Muscle layer of duodenum (tissue), 2 donors: ENCODE measurements at regions not wholly inside any gene's neighbourhood (a gene's known extent, or its start where the extent isn't known, plus 50 kb on each side); places are given as distances from the start of the nearest gene placed in this dataset.

Source experiments
- H3K27ac ChIP-seq: one replicate; pipeline ENCODE4 v1.7.0; 2013; ENCODE audit warnings: mild to moderate bottlenecking, low read length
- H3K27me3 ChIP-seq: one replicate; pipeline ENCODE4 v1.7.0; 2013; ENCODE audit warnings: low read depth, mild to moderate bottlenecking, control low read depth, low read length
- H3K36me3 ChIP-seq, 2 donors: one replicate each; pipeline ENCODE4 v1.7.0; 2013; ENCODE audit warnings: low read length in 2 of 2, control low read depth in 1 of 2, mild to moderate bottlenecking in 1 of 2; ENCODE audit not compliant: insufficient read depth in 2 of 2, control insufficient read depth in 1 of 2
- H3K4me1 ChIP-seq, 2 donors: one replicate each; pipeline ENCODE4 v1.7.0; 2013; ENCODE audit warnings: low read length in 2 of 2, mild to moderate bottlenecking in 2 of 2, control low read depth in 1 of 2, moderate library complexity in 1 of 2; ENCODE audit not compliant: insufficient read depth in 2 of 2, control insufficient read depth in 1 of 2
- H3K4me3 ChIP-seq, 2 donors: one replicate each; pipeline ENCODE4 v1.7.0; 2013; ENCODE audit warnings: low read length in 2 of 2, low read depth in 1 of 2, mild to moderate bottlenecking in 1 of 2
- H3K9me3 ChIP-seq, 2 donors: one replicate each; pipeline ENCODE4 v1.7.0; 2013; ENCODE audit warnings: low read length in 2 of 2, control low read depth in 1 of 2, mild to moderate bottlenecking in 1 of 2; ENCODE audit not compliant: control insufficient read depth in 1 of 2
- donor health status: healthy.

- no peak overlapping the region for H3K27ac ChIP-seq
- H3K4me1 ChIP-seq, result no peaks in the 10 kb centered on the region
- no peaks in the 10 kb centered on the region for H3K36me3 ChIP-seq
- no peaks in the 10 kb centered on the region for H3K9me3 ChIP-seq
- H3K27me3 ChIP-seq, result no peaks in the 10 kb centered on the region
- H3K4me3 ChIP-seq, result no peak overlapping the region
Observed at GRCh38 chr4:188289531-188290125, 150.4 kb downstream of the TRIML1 start.

GRCh38 chr4:188295899-188296298 is 156.7 kb downstream of the TRIML1 start:
- Histone ChIP-seq H3K36me3 (no peaks in the 10 kb centered on the region), H3K27me3 (no peaks in the 10 kb centered on the region), H3K9me3 (peaks cover 0 to 6% of the 10 kb centered on the region in 2 donors), H3K4me1 (no peaks in the 10 kb centered on the region), H3K27ac (no peak overlapping the region), H3K4me3 (no peak overlapping the region)

GRCh38 chr4:188296331-188296730 is 157.1 kb downstream of the TRIML1 start:
- H3K4me1 ChIP-seq, result no peaks in the 10 kb centered on the region
- no peak overlapping the region for H3K27ac ChIP-seq
- no peaks in the 10 kb centered on the region for H3K36me3 ChIP-seq
- H3K9me3 ChIP-seq, result peaks cover 0 to 6% of the 10 kb centered on the region in 2 donors
- H3K27me3 ChIP-seq, result no peaks in the 10 kb centered on the region
- no peak overlapping the region for H3K4me3 ChIP-seq

- Histone ChIP-seq H3K36me3 (no peaks in the 10 kb centered on the region), H3K4me3 (no peak overlapping the region), H3K4me1 (no peaks in the 10 kb centered on the region), H3K27ac (no peak overlapping the region), H3K9me3 (peaks cover 0 to 6% of the 10 kb centered on the region in 2 donors), H3K27me3 (no peaks in the 10 kb centered on the region)
Observed at GRCh38 chr4:188297873-188298272, 158.6 kb downstream of the TRIML1 start.

- Histone ChIP-seq H3K9me3 (peaks cover 0 to 6% of the 10 kb centered on the region in 2 donors), H3K36me3 (no peaks in the 10 kb centered on the region), H3K27me3 (no peaks in the 10 kb centered on the region), H3K27ac (no peak overlapping the region), H3K4me3 (no peak overlapping the region), H3K4me1 (no peaks in the 10 kb centered on the region)
Observed at GRCh38 chr4:188299161-188299560, 159.9 kb downstream of the TRIML1 start.

- Histone ChIP-seq H3K9me3 (peaks cover 0 to 6% of the 10 kb centered on the region in 2 donors), H3K4me1 (no peaks in the 10 kb centered on the region), H3K4me3 (no peak overlapping the region), H3K27me3 (no peaks in the 10 kb centered on the region), H3K36me3 (no peaks in the 10 kb centered on the region), H3K27ac (no peak overlapping the region)
Observed at GRCh38 chr4:188300385-188300784, 161.1 kb downstream of the TRIML1 start.

- H3K4me1 ChIP-seq, result no peaks in the 10 kb centered on the region
- no peaks in the 10 kb centered on the region for H3K36me3 ChIP-seq
- H3K27me3 ChIP-seq, result no peaks in the 10 kb centered on the region
- peaks cover 0 to 2% of the 10 kb centered on the region in 2 donors for H3K9me3 ChIP-seq
- H3K27ac ChIP-seq, result no peak overlapping the region
- H3K4me3 ChIP-seq, result no peak overlapping the region
Observed at GRCh38 chr4:188305690-188306089, 166.4 kb downstream of the TRIML1 start.

- Histone ChIP-seq H3K9me3 (no peaks in the 10 kb centered on the region), H3K27me3 (no peaks in the 10 kb centered on the region), H3K4me1 (no peaks in the 10 kb centered on the region), H3K4me3 (no peak overlapping the region), H3K27ac (no peak overlapping the region), H3K36me3 (no peaks in the 10 kb centered on the region)
Observed at GRCh38 chr4:188307591-188307990, 168.3 kb downstream of the TRIML1 start.

GRCh38 chr4:188308142-188308541 is 168.9 kb downstream of the TRIML1 start:
- Histone ChIP-seq H3K9me3 (no peaks in the 10 kb centered on the region), H3K4me3 (no peak overlapping the region), H3K4me1 (no peaks in the 10 kb centered on the region), H3K27me3 (no peaks in the 10 kb centered on the region), H3K27ac (no peak overlapping the region), H3K36me3 (no peaks in the 10 kb centered on the region)

- no peak overlapping the region for H3K4me3 ChIP-seq
- no peaks in the 10 kb centered on the region for H3K4me1 ChIP-seq
Observed at GRCh38 chr4:188316391-188316790, 177.2 kb downstream of the TRIML1 start.

GRCh38 chr4:188328966-188329365 is 189.7 kb downstream of the TRIML1 start:
- Histone ChIP-seq H3K4me1 (no peaks in the 10 kb centered on the region), H3K27me3 (no peaks in the 10 kb centered on the region), H3K36me3 (no peaks in the 10 kb centered on the region), H3K27ac (no peak overlapping the region), H3K9me3 (no peaks in the 10 kb centered on the region), H3K4me3 (no peak overlapping the region)

More at GRCh38 chr4:188316391-188316790, 177.2 kb downstream of the TRIML1 start:
- Histone ChIP-seq H3K27me3 (no peaks in the 10 kb centered on the region), H3K36me3 (no peaks in the 10 kb centered on the region), H3K9me3 (no peaks in the 10 kb centered on the region), H3K27ac (no peak overlapping the region)

- no peaks in the 10 kb centered on the region for H3K27me3 ChIP-seq
- H3K4me3 ChIP-seq, result no peak overlapping the region
- no peaks in the 10 kb centered on the region for H3K4me1 ChIP-seq
Observed at GRCh38 chr4:188329521-188329920, 190.3 kb downstream of the TRIML1 start.

More at GRCh38 chr4:188329521-188329920, 190.3 kb downstream of the TRIML1 start:
- no peak overlapping the region for H3K27ac ChIP-seq
- no peaks in the 10 kb centered on the region for H3K9me3 ChIP-seq
- H3K36me3 ChIP-seq, result no peaks in the 10 kb centered on the region
